ENCODE measurements at regions not wholly inside any gene's neighbourhood (a gene's known extent, or its start where the extent isn't known, plus 50 kb on each side); places are given as distances from the start of the nearest gene placed in this dataset.

- no peak overlapping the region for H3K9ac ChIP-seq (replicated peaks; ENCODE audit: extremely low read depth, insufficient read depth, low read length)
- H3K9me3 ChIP-seq (replicated peaks; ENCODE audit: control insufficient read depth, insufficient read depth, low read length) = no peaks in the 10 kb centered on the region
- no peaks in the 10 kb centered on the region for H3K9me1 ChIP-seq (replicated peaks; ENCODE audit: control insufficient read depth, extremely low read depth, insufficient read depth, low read length)
- intact Hi-C loops (cut with micrococcal nuclease) = no loop called here
- H3K4me2 ChIP-seq (ENCODE audit: insufficient read depth, low read length) = no peak overlapping the region
- ChIA-PET POLR2A (no interaction called here), CTCF (no interaction called here)
- H2AFZ ChIP-seq (ENCODE audit: low read depth, low read length) = no peak overlapping the region
- FAIRE-seq (no peak), DNase-seq (ENCODE audit: low read depth, low spot score) (no peak)
- no peaks in the 10 kb centered on the region for H3K79me2 ChIP-seq (ENCODE audit: control insufficient read depth, insufficient read depth, low read length)
- peaks cover 0 to 2% of the 10 kb centered on the region in 2 experiments for H3K27me3 ChIP-seq (ENCODE audit: control insufficient read depth in 2 of 2, insufficient read depth in 2 of 2, low read length in 2 of 2)
- dilution Hi-C loops (cut with MboI; ENCODE audit: extremely low pct_ligation_motif_present, low sequenced_read_pairs) = no loop called here
- H3K36me3 ChIP-seq (ENCODE audit: control insufficient read depth in 2 of 2, extremely low read depth in 1 of 2, insufficient read depth in 2 of 2, low read length in 2 of 2) = no peaks in the 10 kb centered on the region
- BruUV-seq (replicated peaks) = no TSS peak
- H3K27ac ChIP-seq (ENCODE audit: insufficient read depth, low read depth, low read length) = no peak overlapping the region
- no peaks in the 10 kb centered on the region for H3K4me1 ChIP-seq (ENCODE audit: control insufficient read depth, extremely low read depth, insufficient read depth, low read length)
- no peaks in the 10 kb centered on the region for H4K20me1 ChIP-seq (replicated peaks; ENCODE audit: control insufficient read depth, extremely low read depth, insufficient read depth, low read length)
- TF ChIP-seq, protein P1, sequence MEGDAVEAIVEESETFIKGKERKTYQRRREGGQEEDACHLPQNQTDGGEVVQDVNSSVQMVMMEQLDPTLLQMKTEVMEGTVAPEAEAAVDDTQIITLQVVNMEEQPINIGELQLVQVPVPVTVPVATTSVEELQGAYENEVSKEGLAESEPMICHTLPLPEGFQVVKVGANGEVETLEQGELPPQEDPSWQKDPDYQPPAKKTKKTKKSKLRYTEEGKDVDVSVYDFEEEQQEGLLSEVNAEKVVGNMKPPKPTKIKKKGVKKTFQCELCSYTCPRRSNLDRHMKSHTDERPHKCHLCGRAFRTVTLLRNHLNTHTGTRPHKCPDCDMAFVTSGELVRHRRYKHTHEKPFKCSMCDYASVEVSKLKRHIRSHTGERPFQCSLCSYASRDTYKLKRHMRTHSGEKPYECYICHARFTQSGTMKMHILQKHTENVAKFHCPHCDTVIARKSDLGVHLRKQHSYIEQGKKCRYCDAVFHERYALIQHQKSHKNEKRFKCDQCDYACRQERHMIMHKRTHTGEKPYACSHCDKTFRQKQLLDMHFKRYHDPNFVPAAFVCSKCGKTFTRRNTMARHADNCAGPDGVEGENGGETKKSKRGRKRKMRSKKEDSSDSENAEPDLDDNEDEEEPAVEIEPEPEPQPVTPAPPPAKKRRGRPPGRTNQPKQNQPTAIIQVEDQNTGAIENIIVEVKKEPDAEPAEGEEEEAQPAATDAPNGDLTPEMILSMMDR (IDR thresholded peaks at IDR 0.05; ENCODE audit: extremely low read depth in 1 of 2, insufficient read depth in 1 of 2, low read depth in 1 of 2, low read length in 2 of 2) = no peak
- TF ChIP-seq MYC (IDR thresholded peaks at IDR 0.05; ENCODE audit: low read depth, low read length) (no peak), POLR2AphosphoS5 (IDR thresholded peaks at IDR 0.05; ENCODE audit: insufficient read depth, low read depth, low read length) (no peak), EZH2 (IDR thresholded peaks at IDR 0.05; ENCODE audit: borderline replicate concordance, low read depth, low read length, severe bottlenecking) (no peak), MAX (IDR thresholded peaks at IDR 0.05; ENCODE audit: insufficient read depth, insufficient read length) (no peak), JUN (IDR thresholded peaks at IDR 0.05; ENCODE audit: borderline replicate concordance, insufficient read depth, insufficient read length, low read depth) (no peak), GATA2 (IDR thresholded peaks at IDR 0.05; ENCODE audit: insufficient read depth, insufficient read length, low read depth, low read length) (no peak), FOS (IDR thresholded peaks at IDR 0.05; ENCODE audit: borderline replicate concordance, insufficient read depth, low read length) (no peak), POLR2A (IDR thresholded peaks at IDR 0.05; ENCODE audit: low read depth, low read length) (no peak)
- H3K4me3 ChIP-seq (replicated peaks in 1 of 3; ENCODE audit: insufficient read depth in 1 of 3, low read depth in 1 of 3, low read length in 3 of 3) = no peak overlapping the region
These were observed 53.5 kb downstream of the MAGEF1 start for GRCh38 chr3:184658223-184658928.
